ENCODE measurements at regions not wholly inside any gene's neighbourhood (a gene's known extent, or its start where the extent isn't known, plus 50 kb on each side); places are given as distances from the start of the nearest gene placed in this dataset.

DNA sequence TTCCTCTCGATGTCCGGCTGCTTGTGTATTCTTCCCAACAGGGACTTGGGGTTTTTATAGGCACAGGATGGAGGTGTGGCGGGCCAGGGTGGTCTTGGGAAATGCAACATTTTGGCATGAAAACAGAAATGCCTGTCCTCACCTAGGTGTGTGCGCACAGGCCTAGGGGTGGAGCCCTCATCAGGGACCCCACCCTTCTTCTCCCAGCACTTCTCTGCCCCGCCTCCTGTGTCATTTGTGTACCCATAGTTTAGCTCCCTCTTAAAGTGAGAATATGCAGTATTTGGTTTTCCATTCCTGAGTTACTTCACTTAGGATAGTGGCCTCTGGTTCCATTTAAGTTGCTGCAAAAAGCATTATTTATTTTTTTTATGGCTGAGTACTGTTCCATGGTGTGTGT is 90.2 kb upstream of the ITGB1 start:
- ATAC-seq (ENCODE audit: insufficient read depth, low FRiP score): no peak
- DNase-seq: no peak
- Histone ChIP-seq H3K36me3 (ENCODE audit: control insufficient read depth in 4 of 4, insufficient read depth in 4 of 4, low read length in 4 of 4) (no peaks in the 10 kb centered on the region), H3K27ac (ENCODE audit: low read depth in 1 of 2, low read length in 1 of 2) (no peak overlapping the region), H3K27me3 (ENCODE audit: control insufficient read depth in 3 of 3, insufficient read depth in 3 of 3, low read length in 2 of 3) (no peaks in the 10 kb centered on the region), H3K9ac (ENCODE audit: insufficient read depth in 1 of 2, low read length in 2 of 2) (no peak overlapping the region), H3K4me3 (no peak overlapping the region), H3K9me3 (ENCODE audit: control insufficient read depth in 4 of 4, insufficient read depth in 3 of 4, low read length in 3 of 4) (no peaks in the 10 kb centered on the region), H3K4me1 (ENCODE audit: control insufficient read depth in 5 of 5, insufficient read depth in 5 of 5, low read length in 5 of 5) (no peaks in the 10 kb centered on the region)
- 94 to 98% methylated on average over 5 of the region's 5 CpGs for WGBS, 2 donors
- TF ChIP-seq, protein P1, sequence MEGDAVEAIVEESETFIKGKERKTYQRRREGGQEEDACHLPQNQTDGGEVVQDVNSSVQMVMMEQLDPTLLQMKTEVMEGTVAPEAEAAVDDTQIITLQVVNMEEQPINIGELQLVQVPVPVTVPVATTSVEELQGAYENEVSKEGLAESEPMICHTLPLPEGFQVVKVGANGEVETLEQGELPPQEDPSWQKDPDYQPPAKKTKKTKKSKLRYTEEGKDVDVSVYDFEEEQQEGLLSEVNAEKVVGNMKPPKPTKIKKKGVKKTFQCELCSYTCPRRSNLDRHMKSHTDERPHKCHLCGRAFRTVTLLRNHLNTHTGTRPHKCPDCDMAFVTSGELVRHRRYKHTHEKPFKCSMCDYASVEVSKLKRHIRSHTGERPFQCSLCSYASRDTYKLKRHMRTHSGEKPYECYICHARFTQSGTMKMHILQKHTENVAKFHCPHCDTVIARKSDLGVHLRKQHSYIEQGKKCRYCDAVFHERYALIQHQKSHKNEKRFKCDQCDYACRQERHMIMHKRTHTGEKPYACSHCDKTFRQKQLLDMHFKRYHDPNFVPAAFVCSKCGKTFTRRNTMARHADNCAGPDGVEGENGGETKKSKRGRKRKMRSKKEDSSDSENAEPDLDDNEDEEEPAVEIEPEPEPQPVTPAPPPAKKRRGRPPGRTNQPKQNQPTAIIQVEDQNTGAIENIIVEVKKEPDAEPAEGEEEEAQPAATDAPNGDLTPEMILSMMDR (IDR thresholded peaks at IDR 0.05; ENCODE audit: control extremely low read depth, extremely low read depth): no peak

DNA sequence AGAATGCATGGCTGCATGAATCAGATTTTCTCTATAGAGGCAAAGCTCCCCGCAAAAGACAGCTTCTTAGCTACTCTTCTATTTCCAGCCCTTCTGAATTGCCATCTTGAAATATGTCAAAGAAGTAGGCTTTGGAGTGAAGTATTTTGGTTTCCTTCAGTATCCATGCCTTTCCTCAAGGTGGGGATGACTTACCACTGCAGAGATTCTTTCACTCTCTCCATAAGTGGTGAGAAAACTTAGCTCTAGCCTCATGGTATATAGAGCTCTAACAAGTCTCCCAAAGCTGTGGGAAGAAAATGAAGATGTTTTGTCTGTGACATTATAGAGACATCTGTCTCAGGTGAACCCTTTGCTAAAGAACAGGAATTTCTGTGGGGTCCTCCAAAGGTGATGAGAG is 89.6 kb upstream of the ITGB1 start:
- Histone ChIP-seq H3K4me3 (no peak overlapping the region), H3K27ac (ENCODE audit: low read depth in 1 of 2, low read length in 1 of 2) (no peak overlapping the region), H3K9me3 (ENCODE audit: control insufficient read depth in 4 of 4, insufficient read depth in 3 of 4, low read length in 3 of 4) (no peaks in the 10 kb centered on the region), H3K27me3 (ENCODE audit: control insufficient read depth in 3 of 3, insufficient read depth in 3 of 3, low read length in 2 of 3) (no peaks in the 10 kb centered on the region), H3K4me1 (ENCODE audit: control insufficient read depth in 5 of 5, insufficient read depth in 5 of 5, low read length in 5 of 5) (no peaks in the 10 kb centered on the region), H3K9ac (ENCODE audit: insufficient read depth in 1 of 2, low read length in 2 of 2) (no peak overlapping the region), H3K36me3 (ENCODE audit: control insufficient read depth in 4 of 4, insufficient read depth in 4 of 4, low read length in 4 of 4) (no peaks in the 10 kb centered on the region)
- ATAC-seq (ENCODE audit: insufficient read depth, low FRiP score) (no peak), DNase-seq (peak in 2 of 3 donors; percentile 3 to 24)
- TF ChIP-seq, protein P1 (IDR thresholded peaks at IDR 0.05; ENCODE audit: control extremely low read depth, extremely low read depth): no peak
- 94 to 98% methylated on average over 1 of the region's 1 CpG for WGBS, 2 donors

DNA sequence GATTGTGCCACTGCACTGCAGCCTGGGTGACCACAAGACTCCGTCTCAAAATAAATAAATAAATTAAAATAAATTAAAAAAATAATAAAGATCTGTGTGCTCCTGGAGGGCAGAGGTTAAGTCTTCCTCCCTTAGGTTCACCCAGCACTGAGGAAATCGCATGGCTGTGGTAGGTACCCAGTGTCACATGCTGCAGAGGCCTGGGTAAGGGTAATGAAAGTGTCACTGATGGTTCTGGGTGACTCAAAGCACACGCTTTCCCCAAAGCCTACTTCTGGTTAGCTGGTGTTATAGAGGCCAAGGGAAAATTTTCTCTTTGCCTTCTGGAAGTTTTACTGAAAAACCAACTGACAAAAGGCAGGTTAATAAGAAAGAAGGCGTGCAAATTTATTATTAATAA is 88.8 kb upstream of the ITGB1 start:
- DNase-seq: no peak
- Histone ChIP-seq H3K9ac (ENCODE audit: insufficient read depth in 1 of 2, low read length in 2 of 2) (no peak overlapping the region), H3K27me3 (ENCODE audit: control insufficient read depth in 3 of 3, insufficient read depth in 3 of 3, low read length in 2 of 3) (no peaks in the 10 kb centered on the region), H3K36me3 (ENCODE audit: control insufficient read depth in 4 of 4, insufficient read depth in 4 of 4, low read length in 4 of 4) (no peaks in the 10 kb centered on the region), H3K9me3 (ENCODE audit: control insufficient read depth in 4 of 4, insufficient read depth in 3 of 4, low read length in 3 of 4) (no peaks in the 10 kb centered on the region), H3K27ac (ENCODE audit: low read depth in 1 of 2, low read length in 1 of 2) (no peak overlapping the region), H3K4me1 (ENCODE audit: control insufficient read depth in 5 of 5, insufficient read depth in 5 of 5, low read length in 5 of 5) (no peaks in the 10 kb centered on the region), H3K4me3 (no peak overlapping the region)
- WGBS, 2 donors: 90 to 91% methylated on average over 4 of the region's 4 CpGs
- TF ChIP-seq, protein P1 (IDR thresholded peaks at IDR 0.05; ENCODE audit: control extremely low read depth, extremely low read depth): no peak
- ATAC-seq (ENCODE audit: insufficient read depth, low FRiP score): no peak

DNA sequence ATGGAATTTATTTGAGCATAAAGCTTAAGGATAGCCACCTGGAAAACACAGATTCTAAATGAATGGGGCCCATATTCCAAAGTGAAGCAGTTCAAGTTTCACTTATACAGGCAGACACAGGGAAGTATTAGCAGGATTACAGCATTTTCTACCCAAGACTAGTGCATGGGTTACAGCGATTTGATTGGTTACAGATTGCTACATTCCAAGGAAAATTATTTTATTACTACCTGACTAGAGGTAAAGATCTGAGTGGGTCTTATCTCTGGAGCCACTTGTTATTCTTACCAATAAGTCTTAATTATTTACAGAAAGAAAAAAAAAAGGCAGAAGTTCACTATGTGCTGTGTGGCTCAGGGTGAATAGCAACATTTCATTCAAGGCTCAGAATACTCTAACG is 87.4 kb upstream of the ITGB1 start:
- Histone ChIP-seq H3K4me3 (no peak overlapping the region), H3K27me3 (ENCODE audit: control insufficient read depth in 3 of 3, insufficient read depth in 3 of 3, low read length in 2 of 3) (no peaks in the 10 kb centered on the region), H3K36me3 (ENCODE audit: control insufficient read depth in 4 of 4, insufficient read depth in 4 of 4, low read length in 4 of 4) (no peaks in the 10 kb centered on the region), H3K9ac (ENCODE audit: insufficient read depth in 1 of 2, low read length in 2 of 2) (no peak overlapping the region), H3K4me1 (ENCODE audit: control insufficient read depth in 5 of 5, insufficient read depth in 5 of 5, low read length in 5 of 5) (no peaks in the 10 kb centered on the region), H3K27ac (ENCODE audit: low read depth in 1 of 2, low read length in 1 of 2) (no peak overlapping the region), H3K9me3 (ENCODE audit: control insufficient read depth in 4 of 4, insufficient read depth in 3 of 4, low read length in 3 of 4) (no peaks in the 10 kb centered on the region)
- TF ChIP-seq, protein P1 (IDR thresholded peaks at IDR 0.05; ENCODE audit: control extremely low read depth, extremely low read depth): no peak
- ATAC-seq (ENCODE audit: insufficient read depth, low FRiP score) (no peak), DNase-seq (no peak)
- WGBS, 2 donors: 84 to 87% methylated on average over 2 of the region's 2 CpGs
